ENCODE measurements at regions not wholly inside any gene's neighbourhood (a gene's known extent, or its start where the extent isn't known, plus 50 kb on each side); places are given as distances from the start of the nearest gene placed in this dataset.
"Not testable (repeated sequence)": the region's sequence is repeated elsewhere in the genome, so short reads cannot be mapped to it uniquely, and the experiment has no call there.

- peaks cover 6% of the 10 kb centered on the region for H3K4me1 ChIP-seq (ENCODE audit: insufficient read depth, low read length)
- no peak overlapping the region for H2AFZ ChIP-seq (ENCODE audit: low read depth, low read length)
- H3K27me3 ChIP-seq (ENCODE audit: insufficient read depth, low read length): no peaks in the 10 kb centered on the region
- no peaks in the 10 kb centered on the region for H3K36me3 ChIP-seq (ENCODE audit: insufficient read depth, low read length)
- no peak overlapping the region for H3K4me3 ChIP-seq (ENCODE audit: low read length)
- no peaks in the 10 kb centered on the region for H3K9me3 ChIP-seq (ENCODE audit: low read length)
Measured at GRCh38 chr17:74126179-74126900, 77.1 kb upstream of the RPL38 start.

GRCh38 chr17:74126959-74127358 is 76.5 kb upstream of the RPL38 start:
- H3K36me3 ChIP-seq (ENCODE audit: insufficient read depth, low read length): no peaks in the 10 kb centered on the region
- no peaks in the 10 kb centered on the region for H3K27me3 ChIP-seq (ENCODE audit: insufficient read depth, low read length)
- H2AFZ ChIP-seq (ENCODE audit: low read depth, low read length): no peak overlapping the region
- H3K9me3 ChIP-seq (ENCODE audit: low read length): no peaks in the 10 kb centered on the region
- H3K4me1 ChIP-seq (ENCODE audit: insufficient read depth, low read length): peaks cover 6% of the 10 kb centered on the region
- no peak overlapping the region for H3K4me3 ChIP-seq (ENCODE audit: low read length)

GRCh38 chr17:74128456-74129211 is 74.8 kb upstream of the RPL38 start:
- H3K9me3 ChIP-seq (ENCODE audit: low read length): peaks cover 4% of the 10 kb centered on the region
- H2AFZ ChIP-seq (ENCODE audit: low read depth, low read length): no peak overlapping the region
- no peaks in the 10 kb centered on the region for H3K27me3 ChIP-seq (ENCODE audit: insufficient read depth, low read length)
- H3K36me3 ChIP-seq (ENCODE audit: insufficient read depth, low read length): no peaks in the 10 kb centered on the region
- no peak overlapping the region for H3K4me3 ChIP-seq (ENCODE audit: low read length)
- H3K4me1 ChIP-seq (ENCODE audit: insufficient read depth, low read length): peaks cover 12% of the 10 kb centered on the region

- peaks cover 15% of the 10 kb centered on the region for H3K4me1 ChIP-seq (ENCODE audit: insufficient read depth, low read length)
- H2AFZ ChIP-seq (ENCODE audit: low read depth, low read length); H3K4me3 ChIP-seq (ENCODE audit: low read length); H3K9me3 ChIP-seq (ENCODE audit: low read length); H3K36me3 ChIP-seq (ENCODE audit: insufficient read depth, low read length); H3K27me3 ChIP-seq (ENCODE audit: insufficient read depth, low read length): not testable (repeated sequence)
Measured at GRCh38 chr17:74129800-74130199, 73.7 kb upstream of the RPL38 start.

GRCh38 chr17:74130276-74130675 is 73.2 kb upstream of the RPL38 start:
- Histone ChIP-seq H3K27me3 (ENCODE audit: insufficient read depth, low read length) (no peaks in the 10 kb centered on the region), H3K4me1 (ENCODE audit: insufficient read depth, low read length) (peaks cover 15% of the 10 kb centered on the region), H3K9me3 (ENCODE audit: low read length) (peaks cover 4% of the 10 kb centered on the region), H2AFZ (ENCODE audit: low read depth, low read length) (no peak overlapping the region), H3K36me3 (ENCODE audit: insufficient read depth, low read length) (no peaks in the 10 kb centered on the region), H3K4me3 (ENCODE audit: low read length) (no peak overlapping the region)

DNA sequence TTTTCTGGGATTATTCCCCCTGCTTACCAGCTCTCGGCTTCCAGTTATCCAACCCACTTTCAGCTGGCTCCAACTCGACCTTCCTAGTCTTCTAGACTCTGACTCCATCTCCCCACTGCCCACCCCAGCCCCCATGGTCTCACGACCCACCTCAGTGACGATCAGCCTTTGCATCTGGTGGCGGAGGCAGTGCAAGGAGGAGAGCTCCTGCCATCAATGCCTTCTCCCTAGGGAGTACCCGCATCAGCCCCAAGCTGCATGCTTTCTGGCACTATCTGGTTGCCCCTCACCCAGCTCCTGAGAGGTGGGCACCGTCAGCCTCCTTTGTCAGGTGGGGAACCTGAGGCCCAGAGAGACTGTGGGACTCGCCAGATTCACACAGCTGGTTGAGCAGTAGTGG is 72.6 kb upstream of the RPL38 start:
- Histone ChIP-seq H3K36me3 (ENCODE audit: insufficient read depth, low read length) (no peaks in the 10 kb centered on the region), H2AFZ (ENCODE audit: low read depth, low read length) (no peak overlapping the region), H3K27me3 (ENCODE audit: insufficient read depth, low read length) (no peaks in the 10 kb centered on the region), H3K4me3 (ENCODE audit: low read length) (no peak overlapping the region), H3K9me3 (ENCODE audit: low read length) (peaks cover 4% of the 10 kb centered on the region), H3K4me1 (ENCODE audit: insufficient read depth, low read length) (peaks cover 15% of the 10 kb centered on the region)

GRCh38 chr17:74132354-74132753 is 71.1 kb upstream of the RPL38 start:
- Histone ChIP-seq H3K27me3 (ENCODE audit: insufficient read depth, low read length) (no peaks in the 10 kb centered on the region), H2AFZ (ENCODE audit: low read depth, low read length) (no peak overlapping the region), H3K36me3 (ENCODE audit: insufficient read depth, low read length) (no peaks in the 10 kb centered on the region), H3K4me1 (ENCODE audit: insufficient read depth, low read length) (peaks cover 15% of the 10 kb centered on the region), H3K4me3 (ENCODE audit: low read length) (no peak overlapping the region), H3K9me3 (ENCODE audit: low read length) (peaks cover 4% of the 10 kb centered on the region)

GRCh38 chr17:74133740-74134139 is 69.7 kb upstream of the RPL38 start:
- H3K27me3 ChIP-seq (ENCODE audit: insufficient read depth, low read length): no peaks in the 10 kb centered on the region
- H2AFZ ChIP-seq (ENCODE audit: low read depth, low read length): no peak overlapping the region

GRCh38 chr17:74134234-74134633 is 69.2 kb upstream of the RPL38 start:
- H3K4me3 ChIP-seq (ENCODE audit: low read length); H3K36me3 ChIP-seq (ENCODE audit: insufficient read depth, low read length); H3K27me3 ChIP-seq (ENCODE audit: insufficient read depth, low read length); H3K9me3 ChIP-seq (ENCODE audit: low read length); H2AFZ ChIP-seq (ENCODE audit: low read depth, low read length): not testable (repeated sequence)
- H3K4me1 ChIP-seq (ENCODE audit: insufficient read depth, low read length): peaks cover 15% of the 10 kb centered on the region

More at GRCh38 chr17:74133740-74134139, 69.7 kb upstream of the RPL38 start:
- Histone ChIP-seq H3K9me3 (ENCODE audit: low read length) (peaks cover 6% of the 10 kb centered on the region), H3K36me3 (ENCODE audit: insufficient read depth, low read length) (no peaks in the 10 kb centered on the region), H3K4me1 (ENCODE audit: insufficient read depth, low read length) (peaks cover 15% of the 10 kb centered on the region), H3K4me3 (ENCODE audit: low read length) (no peak overlapping the region)

DNA sequence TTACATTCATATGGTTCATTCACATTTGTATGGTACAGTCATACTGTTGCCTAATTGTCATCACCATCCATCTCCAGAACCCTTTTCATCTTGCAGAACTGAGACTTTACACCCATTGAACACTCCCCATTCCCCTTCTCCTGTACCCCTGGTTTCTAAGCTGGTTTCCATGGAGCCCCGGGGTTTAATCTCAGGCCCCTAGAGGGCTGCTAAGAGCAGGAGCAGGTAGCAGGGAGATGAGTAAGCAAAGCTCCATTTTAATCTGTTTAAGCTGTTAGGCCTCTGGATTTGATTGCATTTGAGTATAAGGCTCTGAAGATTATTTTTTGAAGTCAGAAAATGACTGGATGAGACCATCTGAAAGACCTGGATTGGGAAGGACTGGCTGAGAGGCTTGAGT is 68.5 kb upstream of the RPL38 start:
- Histone ChIP-seq H2AFZ (ENCODE audit: low read depth, low read length) (no peak overlapping the region), H3K4me1 (ENCODE audit: insufficient read depth, low read length) (peaks cover 15% of the 10 kb centered on the region), H3K9me3 (ENCODE audit: low read length) (peaks cover 6% of the 10 kb centered on the region), H3K4me3 (ENCODE audit: low read length) (no peak overlapping the region), H3K36me3 (ENCODE audit: insufficient read depth, low read length) (no peaks in the 10 kb centered on the region), H3K27me3 (ENCODE audit: insufficient read depth, low read length) (no peaks in the 10 kb centered on the region)

DNA sequence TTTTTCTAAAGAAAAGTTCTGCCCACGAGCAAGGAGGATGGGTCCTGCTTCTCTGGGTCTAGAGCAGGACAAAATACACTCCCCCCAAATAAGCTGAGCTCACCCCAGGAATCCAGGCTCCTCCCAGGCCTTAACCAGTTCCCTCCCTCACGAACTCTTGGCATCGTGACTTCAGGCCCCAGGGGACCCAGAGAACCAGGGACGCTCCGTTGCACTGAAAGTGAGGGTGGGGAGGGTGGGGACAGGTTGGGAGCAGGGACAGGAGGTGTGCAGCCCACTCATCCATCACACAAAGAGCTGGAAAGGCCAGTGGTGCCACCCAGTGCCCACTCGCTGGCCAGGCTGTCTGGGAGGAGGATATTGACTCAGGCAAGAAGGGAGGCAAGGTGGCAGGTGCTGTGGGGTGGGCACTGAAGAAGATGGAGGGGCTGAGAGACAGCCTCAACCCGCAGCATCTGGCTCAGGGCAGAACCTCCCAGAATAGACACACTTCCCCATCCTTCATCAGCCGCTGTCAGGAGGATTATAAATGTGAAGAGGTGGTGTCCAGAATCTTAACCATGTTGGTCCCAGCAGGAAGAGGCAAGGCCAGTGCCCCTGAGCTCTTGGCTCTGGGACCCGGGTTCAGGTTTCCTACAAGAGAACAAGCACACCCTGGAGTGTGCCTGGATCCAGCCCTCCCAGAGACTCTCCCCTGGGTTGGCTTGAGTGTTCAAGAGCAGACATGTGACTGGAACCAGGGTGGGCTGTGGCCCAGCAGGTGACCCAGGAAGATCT is 67.9 kb upstream of the RPL38 start:
- Histone ChIP-seq H3K9me3 (ENCODE audit: low read length) (peaks cover 6% of the 10 kb centered on the region), H3K36me3 (ENCODE audit: insufficient read depth, low read length) (no peaks in the 10 kb centered on the region), H3K4me3 (ENCODE audit: low read length) (no peak overlapping the region), H3K4me1 (ENCODE audit: insufficient read depth, low read length) (peaks cover 15% of the 10 kb centered on the region), H2AFZ (ENCODE audit: low read depth, low read length) (no peak overlapping the region), H3K27me3 (ENCODE audit: insufficient read depth, low read length) (no peaks in the 10 kb centered on the region)

- H2AFZ ChIP-seq (ENCODE audit: low read depth, low read length): no peak overlapping the region
- H3K4me1 ChIP-seq (ENCODE audit: insufficient read depth, low read length): peaks cover 15% of the 10 kb centered on the region
- H3K27me3 ChIP-seq (ENCODE audit: insufficient read depth, low read length): no peaks in the 10 kb centered on the region
- H3K4me3 ChIP-seq (ENCODE audit: low read length): no peak overlapping the region
- no peaks in the 10 kb centered on the region for H3K36me3 ChIP-seq (ENCODE audit: insufficient read depth, low read length)
- peaks cover 3% of the 10 kb centered on the region for H3K9me3 ChIP-seq (ENCODE audit: low read length)
Measured at GRCh38 chr17:74137416-74137815, 66.1 kb upstream of the RPL38 start.

- Histone ChIP-seq H3K4me3 (ENCODE audit: low read length) (no peak overlapping the region), H3K27me3 (ENCODE audit: insufficient read depth, low read length) (no peaks in the 10 kb centered on the region), H3K9me3 (ENCODE audit: low read length) (peaks cover 5% of the 10 kb centered on the region), H3K4me1 (ENCODE audit: insufficient read depth, low read length) (no peaks in the 10 kb centered on the region), H3K36me3 (ENCODE audit: insufficient read depth, low read length) (no peaks in the 10 kb centered on the region), H2AFZ (ENCODE audit: low read depth, low read length) (no peak overlapping the region)
Measured at GRCh38 chr17:74139120-74139519, 64.4 kb upstream of the RPL38 start.
